GM12878 (cell line): ENCODE measurements at regions not wholly inside any gene's neighbourhood (a gene's known extent, or its start where the extent isn't known, plus 50 kb on each side); places are given as distances from the start of the nearest gene placed in this dataset.

ENCODE experiments used
- ATAC-seq: fragments of 200-7000 bp; cut with Tn5 transposase; 3 replicates; pipeline ENCODE4 v1.9.1; 2020; ENCODE audit warnings: mild to moderate bottlenecking, moderate library complexity
- BruUV-seq: library from RNA; stranded (reverse); fragments of 400-500 nt; replicated peaks from 2 replicates; lab custom pipeline; 2021; lab: Mats Ljungman, UMichigan
- CTCF ChIA-PET: fragments of 300-600 bp; sonication (Branson Sonifier 250); formaldehyde crosslinking; extraction: SDS; loops from one replicate; lab custom pipeline; 2021; ENCODE audit warnings: inconsistent platforms; lab: Yijun Ruan, JAX
- POLR2A ChIA-PET: fragments of 350-600 bp; formaldehyde crosslinking; extraction: SDS; loops from one replicate; lab custom pipeline; 2021; ENCODE audit warnings: inconsistent platforms; lab: Charles Lee
- RAD21 ChIA-PET: fragments of 300-600 bp; sonication (Branson Sonifier 250); formaldehyde crosslinking; loops from one replicate; lab custom pipeline; 2023; ENCODE audit warnings: antibody characterized with exemption; ENCODE audit not compliant: unreplicated experiment; lab: Charles Lee
- SMC1A ChIA-PET: fragments of 300-600 bp; sonication (Branson Sonifier 250); formaldehyde crosslinking; loops from one replicate; lab custom pipeline; 2023; ENCODE audit not compliant: unreplicated experiment, uncharacterized antibody; lab: Charles Lee
- DNase-seq: peaks from one replicate; pipeline ENCODE4 v3.0.0-alpha.2; 2011; ENCODE audit warnings: low read depth, low spot score
- FAIRE-seq: peaks from 3 replicates; lab custom pipeline; 2011; peaks lifted over from hg19 to GRCh38; lab: Jason Lieb, UNC
- H2AFZ ChIP-seq: 2 replicates; pipeline ENCODE4 v1.6.0; 2011; ENCODE audit warnings: low read depth, low read length, control low read depth; ENCODE audit not compliant: control insufficient read depth
- H3K27ac ChIP-seq: 2 replicates; pipeline ENCODE4 v1.5.1; 2011; ENCODE audit warnings: control low read depth; ENCODE audit not compliant: control insufficient read depth, insufficient read depth
- H3K27me3 ChIP-seq, 2 experiments: replicated peaks in 1 of 2; 2 replicates each; pipeline versions ENCODE4 v1.6.0 to v1.6.1; 2011; ENCODE audit warnings: low read length in 1 of 2; ENCODE audit not compliant: control insufficient read depth in 2 of 2, insufficient read depth in 2 of 2
- H3K36me3 ChIP-seq, 2 experiments: 2 replicates each; pipeline ENCODE4 v1.5.1; 2011; ENCODE audit warnings: low read length in 1 of 2; ENCODE audit not compliant: control insufficient read depth in 2 of 2, insufficient read depth in 2 of 2
- H3K4me1 ChIP-seq: 2 replicates; pipeline ENCODE4 v1.6.1; 2011; ENCODE audit warnings: mild to moderate bottlenecking, low read length, moderate library complexity, mixed read lengths; ENCODE audit not compliant: control insufficient read depth, insufficient read depth
- H3K4me2 ChIP-seq: 2 replicates; pipeline ENCODE4 v1.6.0; 2011; ENCODE audit warnings: control low read depth; ENCODE audit not compliant: control insufficient read depth, insufficient read depth
- H3K4me3 ChIP-seq: fragments of 200-600 bp; sonication (generic); 2 replicates; pipeline ENCODE4 v1.5.1; 2016
- H3K79me2 ChIP-seq: 2 replicates; pipeline ENCODE4 v1.6.0; 2011; ENCODE audit warnings: low read length; ENCODE audit not compliant: control insufficient read depth, insufficient read depth
- H3K9ac ChIP-seq: 2 replicates; pipeline ENCODE4 v1.8.0; 2011; ENCODE audit warnings: low read length, control low read depth, mixed read lengths; ENCODE audit not compliant: control insufficient read depth, insufficient read depth
- H3K9me3 ChIP-seq: replicated peaks from 3 replicates; pipeline ENCODE4 v1.5.1; 2011; ENCODE audit warnings: mild to moderate bottlenecking, low read length; ENCODE audit not compliant: control insufficient read depth, insufficient read depth
- H4K20me1 ChIP-seq: 2 replicates; pipeline ENCODE4 v1.6.0; 2011; ENCODE audit not compliant: control insufficient read depth, insufficient read depth
- BRCA1 ChIP-seq: IDR thresholded peaks from 2 replicates; pipeline ENCODE4 v1.6.1; 2011; ENCODE audit warnings: low read depth, low read length, improper control_type of control experiment
- CBX3 ChIP-seq: fragments of 200-600 bp; sonication (generic); IDR thresholded peaks from 2 replicates; pipeline ENCODE4 v1.6.1; 2016; ENCODE audit warnings: low read depth, borderline replicate concordance
- CEBPB ChIP-seq, 2 experiments: fragments of 150-350 bp in 1 of 2; IDR thresholded peaks; 2 replicates each; pipeline ENCODE4 v1.6.1; 2012 to 2014; ENCODE audit warnings: low read depth in 2 of 2, low read length in 2 of 2, borderline replicate concordance in 1 of 2, inconsistent platforms in 1 of 2
- CUX1 ChIP-seq: IDR thresholded peaks from 2 replicates; pipeline ENCODE4 v1.6.1; 2012; ENCODE audit warnings: improper control_type of control experiment, low read depth, low read length; ENCODE audit not compliant: insufficient replicate concordance
- EZH2 ChIP-seq: IDR thresholded peaks from 2 replicates; pipeline ENCODE4 v1.6.1; 2012; ENCODE audit warnings: low read depth, mild to moderate bottlenecking, control low read depth, inconsistent platforms, low read length, borderline replicate concordance; ENCODE audit not compliant: control insufficient read depth
- HDGF ChIP-seq: fragments of 450-650 bp; IDR thresholded peaks from 2 replicates; pipeline ENCODE4 v1.6.1; 2016; ENCODE audit warnings: antibody characterized with exemption
- KDM1A ChIP-seq: fragments of 200-600 bp; sonication (generic); IDR thresholded peaks from 2 replicates; pipeline ENCODE4 v1.6.1; 2016; ENCODE audit warnings: borderline replicate concordance
- MEF2A ChIP-seq: IDR thresholded peaks from 2 replicates; pipeline ENCODE4 v1.6.1; 2011; ENCODE audit warnings: low read depth, mild to moderate bottlenecking, low read length, moderate library complexity; ENCODE audit not compliant: insufficient read depth
- NR2F1 ChIP-seq: fragments of 450-650 bp; conservative IDR thresholded peaks from 2 replicates; pipeline ENCODE4 v1.6.1; 2017; ENCODE audit warnings: mild to moderate bottlenecking
- POLR2A ChIP-seq: IDR thresholded peaks from 2 replicates; pipeline ENCODE4 v1.6.1; 2011; ENCODE audit warnings: low read depth, mild to moderate bottlenecking, low read length
- POLR2AphosphoS5 ChIP-seq: IDR thresholded peaks from 2 replicates; pipeline ENCODE4 v1.6.1; 2011; ENCODE audit warnings: mild to moderate bottlenecking, low read length, inconsistent platforms
- RAD21 ChIP-seq: IDR thresholded peaks from 2 replicates; pipeline ENCODE4 v1.6.1; 2011; ENCODE audit warnings: mild to moderate bottlenecking, low read depth, low read length, moderate library complexity; ENCODE audit not compliant: insufficient read depth
- SMARCA5 ChIP-seq: fragments of 450-650 bp; IDR thresholded peaks from 2 replicates; pipeline ENCODE4 v1.6.1; 2017; ENCODE audit warnings: mild to moderate bottlenecking
- SREBF2 ChIP-seq: IDR thresholded peaks from 2 replicates; pipeline ENCODE4 v1.6.1; 2012; ENCODE audit warnings: mild to moderate bottlenecking, low read length
- ZNF384 ChIP-seq: IDR thresholded peaks from 2 replicates; pipeline ENCODE4 v1.6.1; 2012; ENCODE audit warnings: low read depth, mild to moderate bottlenecking, low read length, improper control_type of control experiment, borderline replicate concordance
- WGBS: methylation state at CpG from one replicate; pipeline ENCODE4 v1.1.6; 2016; ENCODE audit warnings: low lambda C conversion rate; ENCODE audit not compliant: insufficient replicate concordance, insufficient coverage; ENCODE audit errors: missing lambda C conversion rate; 5-methylcytosine and 5-hydroxymethylcytosine counted together
- in situ Hi-C: fragments of 300-500 bp; cut with MboI; formaldehyde crosslinking; loops from 9 replicates; pipeline ENCODE4 v1.14.3; 2018; ENCODE audit warnings: mixed read lengths
- intact Hi-C: fragments of 100-400 bp; cut with micrococcal nuclease; formaldehyde crosslinking; loops from one replicate; pipeline ENCODE4 v1.14.2; 2022; ENCODE audit not compliant: unreplicated experiment
- TF ChIP-seq, protein P1 (sequence below): IDR thresholded peaks from 2 replicates; pipeline ENCODE4 v1.6.1; 2011; ENCODE audit warnings: mild to moderate bottlenecking, low read depth, low read length, moderate library complexity; ENCODE audit not compliant: insufficient replicate concordance

DNA sequence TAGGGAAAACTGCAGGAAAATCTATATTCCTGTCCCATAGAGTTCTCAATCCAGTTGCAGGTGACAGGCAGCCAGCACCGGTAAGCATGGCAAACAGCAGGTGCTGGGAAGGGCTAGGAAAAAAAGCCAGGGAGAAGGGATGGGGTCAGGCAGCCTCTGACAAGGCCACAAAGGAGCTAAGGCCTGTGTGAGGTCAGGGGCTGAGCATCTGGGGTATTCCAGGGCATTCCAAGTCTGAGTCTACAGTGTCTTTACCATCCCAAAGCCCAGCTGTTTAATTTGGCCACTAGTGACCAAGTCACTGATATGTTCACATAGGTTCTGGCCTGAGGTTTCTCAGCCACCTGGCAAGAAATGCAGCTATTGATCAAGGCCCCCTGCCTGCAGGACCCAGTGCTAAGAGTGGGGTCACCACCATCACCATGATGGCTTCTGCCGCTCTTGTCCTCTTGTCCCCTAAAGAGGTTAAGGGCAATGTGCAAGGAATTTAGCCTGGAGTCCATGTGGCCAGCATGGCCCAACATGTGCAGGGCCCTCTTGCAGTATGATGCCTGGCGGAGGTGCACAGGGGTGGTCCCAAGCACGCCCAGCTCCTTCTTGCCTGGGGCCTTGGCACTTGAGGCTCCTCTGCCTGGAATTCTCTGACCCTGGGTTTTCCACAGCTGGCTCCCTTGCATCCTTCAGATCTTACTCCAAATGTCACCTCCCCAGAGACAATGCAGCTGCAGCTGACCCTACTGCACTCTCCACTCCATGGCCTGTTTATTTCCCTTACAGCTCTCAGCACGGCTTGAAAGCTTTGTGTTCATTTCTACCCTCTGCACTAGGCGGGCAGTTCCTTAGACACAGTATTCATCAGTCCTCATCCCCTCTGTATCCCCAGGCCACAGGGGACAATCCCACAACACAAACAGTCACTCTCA is 213.1 kb downstream of the MSX2 start:
- H3K36me3 ChIP-seq, result no peaks in the 10 kb centered on the region
- intact Hi-C loops (loop anchor here (2.0 to 5.0 kb wide), 2 partner anchors 27 to 610 kb away; no protein-coding TSS in a partner anchor), in situ Hi-C loops (loop anchor here (25.0 kb wide), 1 partner anchor 525 kb away; no protein-coding TSS in a partner anchor)
- no peaks in the 10 kb centered on the region for H4K20me1 ChIP-seq
- ChIA-PET CTCF (interaction anchor here (0.7 to 2.0 kb wide), 4 partner anchors 9 to 518 kb away, joined by 3 to 6 read pairs (median 3); no protein-coding TSS in a partner anchor), RAD21 (interaction anchor here (1.0 to 1.3 kb wide), 2 partner anchors 18 to 518 kb away, joined by 3 to 5 read pairs; no protein-coding TSS in a partner anchor), POLR2A (no interaction called here), SMC1A (interaction anchor here (0.6 kb wide), 1 partner anchor 391 kb away, joined by 4 read pairs; no protein-coding TSS in a partner anchor)
- no peak overlapping the region for H3K4me3 ChIP-seq
- no peaks in the 10 kb centered on the region for H3K4me1 ChIP-seq
- H3K79me2 ChIP-seq, result no peaks in the 10 kb centered on the region
- no peaks in the 10 kb centered on the region for H3K9me3 ChIP-seq
- H3K27ac ChIP-seq, result no peak overlapping the region
- no TSS peak for BruUV-seq
- H2AFZ ChIP-seq, result no peak overlapping the region
- whole genome bisulfite sequencing, result 39% methylated on average over 6 of the region's 6 CpGs
- FAIRE-seq (no peak), DNase-seq (no peak), ATAC-seq (no peak)
- H3K9ac ChIP-seq, result no peak overlapping the region
- no peaks in the 10 kb centered on the region; a peak in 1 of 4 replicates for H3K27me3 ChIP-seq
- no peak overlapping the region for H3K4me2 ChIP-seq
- no peak for TF ChIP-seq NR2F1
- TF ChIP-seq SMARCA5, result no peak
- TF ChIP-seq CUX1, result no peak
- no peak for TF ChIP-seq CEBPB (IDR thresholded peaks at IDR 0.05; ENCODE audit: borderline replicate concordance in 1 of 2, low read depth in 2 of 2, low read length in 2 of 2)
- TF ChIP-seq MEF2A, result no peak
- no peak for TF ChIP-seq EZH2
- TF ChIP-seq CBX3, result no peak
- no peak for TF ChIP-seq POLR2AphosphoS5
- no peak for TF ChIP-seq KDM1A
- no peak for TF ChIP-seq ZNF384
- no peak for TF ChIP-seq HDGF
- TF ChIP-seq POLR2A, result no peak
- no peak for TF ChIP-seq RAD21
- TF ChIP-seq BRCA1, result no peak
- TF ChIP-seq, protein P1, sequence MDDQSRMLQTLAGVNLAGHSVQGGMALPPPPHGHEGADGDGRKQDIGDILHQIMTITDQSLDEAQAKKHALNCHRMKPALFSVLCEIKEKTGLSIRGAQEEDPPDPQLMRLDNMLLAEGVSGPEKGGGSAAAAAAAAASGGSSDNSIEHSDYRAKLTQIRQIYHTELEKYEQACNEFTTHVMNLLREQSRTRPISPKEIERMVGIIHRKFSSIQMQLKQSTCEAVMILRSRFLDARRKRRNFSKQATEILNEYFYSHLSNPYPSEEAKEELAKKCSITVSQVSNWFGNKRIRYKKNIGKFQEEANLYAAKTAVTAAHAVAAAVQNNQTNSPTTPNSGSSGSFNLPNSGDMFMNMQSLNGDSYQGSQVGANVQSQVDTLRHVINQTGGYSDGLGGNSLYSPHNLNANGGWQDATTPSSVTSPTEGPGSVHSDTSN, result no peak
- TF ChIP-seq SREBF2, result no peak
